ENCODE measurements at regions not wholly inside any gene's neighbourhood (a gene's known extent, or its start where the extent isn't known, plus 50 kb on each side); places are given as distances from the start of the nearest gene placed in this dataset.

GRCh38 chr7:106196460-106197021 lies 84.4 kb upstream of the SYPL1 start (continued):
- TF ChIP-seq FOXJ3 (CRISPR knock-in tag; IDR thresholded peaks at IDR 0.05; ENCODE audit: borderline replicate concordance) (peak; percentile 45; the same call in 1 of the 2 replicates), NR2C2 (CRISPR knock-in tag; IDR thresholded peaks at IDR 0.05; ENCODE audit: borderline replicate concordance) (peak; percentile 27; the same call in 1 of the 2 replicates), MAX (IDR thresholded peaks at IDR 0.05) (peak; percentile 48), MXI1 (IDR thresholded peaks at IDR 0.05; ENCODE audit: borderline replicate concordance, low read depth, low read length) (peak; percentile 29; the same call in 1 of the 3 replicates), GFI1 (CRISPR knock-in tag; IDR thresholded peaks at IDR 0.05; ENCODE audit: borderline replicate concordance) (peak; percentile 64; the same call in 1 of the 2 replicates), ZGPAT (CRISPR knock-in tag; IDR thresholded peaks at IDR 0.05) (no peak), ZNF354B (CRISPR knock-in tag; IDR thresholded peaks at IDR 0.05) (no peak), RCOR2 (CRISPR knock-in tag; IDR thresholded peaks at IDR 0.05) (peak; percentile 85), THYN1 (CRISPR knock-in tag; IDR thresholded peaks at IDR 0.05; ENCODE audit: borderline replicate concordance, low read depth) (no peak), FOXK1 (CRISPR knock-in tag; IDR thresholded peaks at IDR 0.05; ENCODE audit: borderline replicate concordance, low read depth) (peak; percentile 19; the same call in 1 of the 2 replicates), SOX6 (IDR thresholded peaks at IDR 0.05) (no peak), SOX6 (CRISPR knock-in tag; IDR thresholded peaks at IDR 0.05) (peak; percentile 38; the same call in 1 of the 2 replicates), REPIN1 (CRISPR knock-in tag; IDR thresholded peaks at IDR 0.05; ENCODE audit: borderline replicate concordance, low read depth) (0 out of 2 replicates have a peak, but pooled peaks have one; percentile 30), HOMEZ (CRISPR knock-in tag; IDR thresholded peaks at IDR 0.05; ENCODE audit: low read depth) (no peak), ISL2 (CRISPR knock-in tag; IDR thresholded peaks at IDR 0.05) (peak; percentile 37; the same call in 1 of the 2 replicates)
- TF ChIP-seq, protein P1, sequence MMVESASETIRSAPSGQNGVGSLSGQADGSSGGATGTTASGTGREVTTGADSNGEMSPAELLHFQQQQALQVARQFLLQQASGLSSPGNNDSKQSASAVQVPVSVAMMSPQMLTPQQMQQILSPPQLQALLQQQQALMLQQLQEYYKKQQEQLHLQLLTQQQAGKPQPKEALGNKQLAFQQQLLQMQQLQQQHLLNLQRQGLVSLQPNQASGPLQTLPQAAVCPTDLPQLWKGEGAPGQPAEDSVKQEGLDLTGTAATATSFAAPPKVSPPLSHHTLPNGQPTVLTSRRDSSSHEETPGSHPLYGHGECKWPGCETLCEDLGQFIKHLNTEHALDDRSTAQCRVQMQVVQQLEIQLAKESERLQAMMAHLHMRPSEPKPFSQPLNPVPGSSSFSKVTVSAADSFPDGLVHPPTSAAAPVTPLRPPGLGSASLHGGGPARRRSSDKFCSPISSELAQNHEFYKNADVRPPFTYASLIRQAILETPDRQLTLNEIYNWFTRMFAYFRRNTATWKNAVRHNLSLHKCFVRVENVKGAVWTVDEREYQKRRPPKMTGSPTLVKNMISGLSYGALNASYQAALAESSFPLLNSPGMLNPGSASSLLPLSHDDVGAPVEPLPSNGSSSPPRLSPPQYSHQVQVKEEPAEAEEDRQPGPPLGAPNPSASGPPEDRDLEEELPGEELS (CRISPR knock-in tag; IDR thresholded peaks at IDR 0.05), result peak; percentile 55
- TF ChIP-seq, protein P2, sequence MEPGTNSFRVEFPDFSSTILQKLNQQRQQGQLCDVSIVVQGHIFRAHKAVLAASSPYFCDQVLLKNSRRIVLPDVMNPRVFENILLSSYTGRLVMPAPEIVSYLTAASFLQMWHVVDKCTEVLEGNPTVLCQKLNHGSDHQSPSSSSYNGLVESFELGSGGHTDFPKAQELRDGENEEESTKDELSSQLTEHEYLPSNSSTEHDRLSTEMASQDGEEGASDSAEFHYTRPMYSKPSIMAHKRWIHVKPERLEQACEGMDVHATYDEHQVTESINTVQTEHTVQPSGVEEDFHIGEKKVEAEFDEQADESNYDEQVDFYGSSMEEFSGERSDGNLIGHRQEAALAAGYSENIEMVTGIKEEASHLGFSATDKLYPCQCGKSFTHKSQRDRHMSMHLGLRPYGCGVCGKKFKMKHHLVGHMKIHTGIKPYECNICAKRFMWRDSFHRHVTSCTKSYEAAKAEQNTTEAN (CRISPR knock-in tag; conservative IDR thresholded peaks at IDR 0.05), result no peak
- TF ChIP-seq, protein P3, sequence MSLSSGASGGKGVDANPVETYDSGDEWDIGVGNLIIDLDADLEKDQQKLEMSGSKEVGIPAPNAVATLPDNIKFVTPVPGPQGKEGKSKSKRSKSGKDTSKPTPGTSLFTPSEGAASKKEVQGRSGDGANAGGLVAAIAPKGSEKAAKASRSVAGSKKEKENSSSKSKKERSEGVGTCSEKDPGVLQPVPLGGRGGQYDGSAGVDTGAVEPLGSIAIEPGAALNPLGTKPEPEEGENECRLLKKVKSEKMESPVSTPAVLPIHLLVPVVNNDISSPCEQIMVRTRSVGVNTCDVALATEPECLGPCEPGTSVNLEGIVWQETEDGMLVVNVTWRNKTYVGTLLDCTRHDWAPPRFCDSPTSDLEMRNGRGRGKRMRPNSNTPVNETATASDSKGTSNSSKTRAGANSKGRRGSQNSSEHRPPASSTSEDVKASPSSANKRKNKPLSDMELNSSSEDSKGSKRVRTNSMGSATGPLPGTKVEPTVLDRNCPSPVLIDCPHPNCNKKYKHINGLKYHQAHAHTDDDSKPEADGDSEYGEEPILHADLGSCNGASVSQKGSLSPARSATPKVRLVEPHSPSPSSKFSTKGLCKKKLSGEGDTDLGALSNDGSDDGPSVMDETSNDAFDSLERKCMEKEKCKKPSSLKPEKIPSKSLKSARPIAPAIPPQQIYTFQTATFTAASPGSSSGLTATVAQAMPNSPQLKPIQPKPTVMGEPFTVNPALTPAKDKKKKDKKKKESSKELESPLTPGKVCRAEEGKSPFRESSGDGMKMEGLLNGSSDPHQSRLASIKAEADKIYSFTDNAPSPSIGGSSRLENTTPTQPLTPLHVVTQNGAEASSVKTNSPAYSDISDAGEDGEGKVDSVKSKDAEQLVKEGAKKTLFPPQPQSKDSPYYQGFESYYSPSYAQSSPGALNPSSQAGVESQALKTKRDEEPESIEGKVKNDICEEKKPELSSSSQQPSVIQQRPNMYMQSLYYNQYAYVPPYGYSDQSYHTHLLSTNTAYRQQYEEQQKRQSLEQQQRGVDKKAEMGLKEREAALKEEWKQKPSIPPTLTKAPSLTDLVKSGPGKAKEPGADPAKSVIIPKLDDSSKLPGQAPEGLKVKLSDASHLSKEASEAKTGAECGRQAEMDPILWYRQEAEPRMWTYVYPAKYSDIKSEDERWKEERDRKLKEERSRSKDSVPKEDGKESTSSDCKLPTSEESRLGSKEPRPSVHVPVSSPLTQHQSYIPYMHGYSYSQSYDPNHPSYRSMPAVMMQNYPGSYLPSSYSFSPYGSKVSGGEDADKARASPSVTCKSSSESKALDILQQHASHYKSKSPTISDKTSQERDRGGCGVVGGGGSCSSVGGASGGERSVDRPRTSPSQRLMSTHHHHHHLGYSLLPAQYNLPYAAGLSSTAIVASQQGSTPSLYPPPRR (CRISPR knock-in tag; IDR thresholded peaks at IDR 0.05; ENCODE audit: borderline replicate concordance), result peak; percentile 79

Data from HepG2 (cell line).